Activated B cell treated with CpG ODN at 0.5 μM for 24 hours (primary cell): ENCODE measurements at regions not wholly inside any gene's neighbourhood (a gene's known extent, or its start where the extent isn't known, plus 50 kb on each side); places are given as distances from the start of the nearest gene placed in this dataset.

Source experiments
- ATAC-seq: fragments of 200-7000 bp; cut with Tn5 transposase; one replicate; pipeline ENCODE4 v1.10.0; 2021; ENCODE audit warnings: low read depth, mild to moderate bottlenecking, moderate library complexity
- CTCF ChIA-PET: fragments of 350-600 bp; sonication (Branson Sonifier 250); formaldehyde crosslinking; loops from one replicate; lab custom pipeline; 2021; ENCODE audit warnings: antibody characterized with exemption; lab: Charles Lee
- POLR2A ChIA-PET: fragments of 350-600 bp; sonication (Branson Sonifier 250); formaldehyde crosslinking; loops from one replicate; lab custom pipeline; 2021; ENCODE audit warnings: antibody characterized with exemption; lab: Charles Lee
- DNase-seq: peaks from one replicate; pipeline ENCODE4 v3.0.0; 2022
- H3K27ac Mint-ChIP-seq: one replicate; pipeline ENCODE4 v1.8.0; 2020; ENCODE audit warnings: mixed read lengths
- H3K27me3 Mint-ChIP-seq: one replicate; pipeline ENCODE4 v1.8.0; 2021; ENCODE audit warnings: mixed read lengths
- H3K36me3 Mint-ChIP-seq: one replicate; pipeline ENCODE4 v1.8.0; 2021; ENCODE audit warnings: low read depth, mixed read lengths
- H3K4me1 Mint-ChIP-seq: one replicate; pipeline ENCODE4 v1.8.0; 2021; ENCODE audit warnings: mixed read lengths
- H3K4me3 Mint-ChIP-seq: one replicate; pipeline ENCODE4 v1.8.0; 2020; ENCODE audit warnings: mild to moderate bottlenecking, mixed read lengths
- H3K9me3 Mint-ChIP-seq: one replicate; pipeline ENCODE4 v1.8.0; 2020; ENCODE audit warnings: mixed read lengths
- CTCF ChIP-seq: fragments of 200-600 bp; IDR thresholded peaks from one replicate; pipeline ENCODE4 v1.8.0; 2022; ENCODE audit warnings: antibody characterized with exemption, mild to moderate bottlenecking
- intact Hi-C: fragments of 100-400 bp; cut with micrococcal nuclease; formaldehyde crosslinking; loops from one replicate; pipeline ENCODE4 v1.15.1; 2024

GRCh38 chr1:29628190-29628589 is 391.9 kb downstream of the PTPRU start:
- Mint-ChIP-seq H3K27me3 (peaks cover 12% of the 10 kb centered on the region), H3K27ac (no peak overlapping the region), H3K4me1 (no peaks in the 10 kb centered on the region), H3K4me3 (no peak overlapping the region), H3K9me3 (peaks cover 4% of the 10 kb centered on the region), H3K36me3 (no peaks in the 10 kb centered on the region)
- ChIA-PET CTCF (no interaction called here), POLR2A (no interaction called here)
- intact Hi-C loops: no loop called here
- no peak for DNase-seq
- TF ChIP-seq CTCF: no peak
- no peak for ATAC-seq

- ChIA-PET CTCF (interaction anchor here (1.0 kb wide), 1 partner anchor 17 kb away, joined by 3 read pairs; no protein-coding TSS in a partner anchor), POLR2A (no interaction called here)
- H3K36me3 Mint-ChIP-seq: no peaks in the 10 kb centered on the region
Observed at GRCh38 chr1:29626726-29627125, 390.4 kb downstream of the PTPRU start.

GRCh38 chr1:29626066-29626465 is 389.7 kb downstream of the PTPRU start:
- no peak for DNase-seq
- intact Hi-C loops: no loop called here
- no peaks in the 10 kb centered on the region for H3K36me3 Mint-ChIP-seq
- no peak for TF ChIP-seq CTCF
- no peaks in the 10 kb centered on the region for H3K4me1 Mint-ChIP-seq
- H3K27me3 Mint-ChIP-seq: peaks cover 15% of the 10 kb centered on the region
- H3K4me3 Mint-ChIP-seq: no peak overlapping the region
- POLR2A ChIA-PET: no interaction called here
- H3K27ac Mint-ChIP-seq: no peak overlapping the region
- CTCF ChIA-PET: interaction anchor here (1.0 kb wide), 1 partner anchor 17 kb away, joined by 3 read pairs; no protein-coding TSS in a partner anchor
- peaks cover 4% of the 10 kb centered on the region for H3K9me3 Mint-ChIP-seq
- ATAC-seq: no peak

More at GRCh38 chr1:29626726-29627125, 390.4 kb downstream of the PTPRU start:
- Mint-ChIP-seq H3K27me3 (peaks cover 17% of the 10 kb centered on the region), H3K27ac (no peak overlapping the region), H3K4me1 (no peaks in the 10 kb centered on the region), H3K9me3 (peaks cover 4% of the 10 kb centered on the region), H3K4me3 (no peak overlapping the region)
- DNase-seq: no peak
- no peak for TF ChIP-seq CTCF
- intact Hi-C loops: no loop called here
- no peak for ATAC-seq

GRCh38 chr1:29625084-29625420 is 388.7 kb downstream of the PTPRU start:
- Mint-ChIP-seq H3K9me3 (peaks cover 4% of the 10 kb centered on the region), H3K36me3 (no peaks in the 10 kb centered on the region), H3K4me3 (no peak overlapping the region), H3K4me1 (no peaks in the 10 kb centered on the region), H3K27me3 (peaks cover 15% of the 10 kb centered on the region), H3K27ac (no peak overlapping the region)
- no peak for ATAC-seq
- DNase-seq: no peak
- ChIA-PET CTCF (no interaction called here), POLR2A (no interaction called here)
- intact Hi-C loops: no loop called here
- no peak for TF ChIP-seq CTCF

GRCh38 chr1:29624320-29625083 is 388.2 kb downstream of the PTPRU start:
- Mint-ChIP-seq H3K4me1 (no peaks in the 10 kb centered on the region), H3K4me3 (no peak overlapping the region), H3K36me3 (no peaks in the 10 kb centered on the region), H3K9me3 (peaks cover 4% of the 10 kb centered on the region), H3K27me3 (peaks cover 15% of the 10 kb centered on the region), H3K27ac (no peak overlapping the region)
- ChIA-PET CTCF (no interaction called here), POLR2A (no interaction called here)
- intact Hi-C loops: no loop called here
- no peak for TF ChIP-seq CTCF
- DNase-seq: no peak
- no peak for ATAC-seq
